WTC11 (cell line): ENCODE measurements at regions not wholly inside any gene's neighbourhood (a gene's known extent, or its start where the extent isn't known, plus 50 kb on each side); places are given as distances from the start of the nearest gene placed in this dataset.

Experiments used
- ATAC-seq: fragments of 200-7000 bp; cut with Tn5 transposase; 2 replicates; pipeline ENCODE4 v1.10.0; 2021; ENCODE audit warnings: mild to moderate bottlenecking, moderate library complexity
- CTCF ChIA-PET: fragments of 300-600 bp; sonication (Branson Sonifier 250); formaldehyde crosslinking; loops from one replicate; lab custom pipeline; 2021; ENCODE audit warnings: antibody characterized with exemption; lab: Charles Lee
- POLR2A ChIA-PET: fragments of 350-600 bp; sonication (Branson Sonifier 250); formaldehyde crosslinking; loops from one replicate; lab custom pipeline; 2021; ENCODE audit warnings: antibody characterized with exemption; lab: Charles Lee
- DNase-seq: peaks from one replicate; pipeline ENCODE4 v3.0.0; 2021; ENCODE audit warnings: low spot score
- H3K27ac Mint-ChIP-seq: 2 replicates; pipeline ENCODE4 v1.8.0; 2021; ENCODE audit warnings: mixed read lengths
- H3K27me3 Mint-ChIP-seq: 2 replicates; pipeline ENCODE4 v1.8.0; 2021; ENCODE audit warnings: low read depth, mild to moderate bottlenecking, moderate library complexity, mixed read lengths
- H3K36me3 Mint-ChIP-seq: 2 replicates; pipeline ENCODE4 v1.8.0; 2021; ENCODE audit warnings: mixed read lengths
- H3K4me1 Mint-ChIP-seq: 2 replicates; pipeline ENCODE4 v1.8.0; 2022; ENCODE audit warnings: mixed read lengths
- H3K4me3 Mint-ChIP-seq: 2 replicates; pipeline ENCODE4 v1.8.0; 2021; ENCODE audit warnings: mild to moderate bottlenecking, moderate library complexity, mixed read lengths
- H3K9me3 Mint-ChIP-seq: 2 replicates; pipeline ENCODE4 v1.8.0; 2021; ENCODE audit warnings: mixed read lengths
- ATF1 ChIP-seq: sonication (generic); formaldehyde crosslinking; IDR thresholded peaks from 2 replicates; pipeline ENCODE4 v1.8.1; 2023; ENCODE audit warnings: mild to moderate bottlenecking, moderate library complexity, missing genetic modification reagents
- CREM ChIP-seq: sonication (generic); formaldehyde crosslinking; IDR thresholded peaks from 2 replicates; pipeline ENCODE4 v1.8.1; 2022; ENCODE audit warnings: mild to moderate bottlenecking, missing genetic modification reagents, moderate library complexity
- ERG ChIP-seq: fragments of 250-450 bp; sonication (Bioruptor Pico); IDR thresholded peaks from 2 replicates; pipeline ENCODE4 v1.8.0; 2021; ENCODE audit warnings: mild to moderate bottlenecking
- ESRRA ChIP-seq: sonication (generic); formaldehyde crosslinking; IDR thresholded peaks from 2 replicates; pipeline ENCODE4 v1.8.1; 2022; ENCODE audit warnings: mild to moderate bottlenecking, missing genetic modification reagents, borderline replicate concordance
- GRHL2 ChIP-seq: fragments of 250-450 bp; sonication (Bioruptor Pico); IDR thresholded peaks from 2 replicates; pipeline ENCODE4 v1.8.0; 2022; ENCODE audit warnings: mild to moderate bottlenecking, moderate library complexity; ENCODE audit not compliant: insufficient replicate concordance, severe bottlenecking
- HMGA2 ChIP-seq: fragments of 250-450 bp; sonication (Bioruptor Pico); IDR thresholded peaks from 2 replicates; pipeline ENCODE4 v1.4.0; 2021; ENCODE audit warnings: mild to moderate bottlenecking, moderate library complexity
- JAZF1 ChIP-seq: fragments of 250-450 bp; sonication (Bioruptor Pico); IDR thresholded peaks from 2 replicates; pipeline ENCODE4 v1.9.0; 2021; ENCODE audit warnings: moderate library complexity, mild to moderate bottlenecking, inconsistent platforms
- KAT7 ChIP-seq: sonication (generic); formaldehyde crosslinking; IDR thresholded peaks from 2 replicates; pipeline ENCODE4 v1.8.1; 2023; ENCODE audit warnings: missing genetic modification reagents, mild to moderate bottlenecking, borderline replicate concordance
- NR3C1 ChIP-seq: sonication (generic); formaldehyde crosslinking; conservative IDR thresholded peaks from 2 replicates; pipeline ENCODE4 v1.8.1; 2023; ENCODE audit warnings: low read depth, mild to moderate bottlenecking, missing genetic modification reagents
- PREB ChIP-seq: sonication (generic); formaldehyde crosslinking; IDR thresholded peaks from 2 replicates; pipeline ENCODE4 v1.8.1; 2022; ENCODE audit warnings: mild to moderate bottlenecking, missing genetic modification reagents, moderate library complexity, borderline replicate concordance
- SMAD4 ChIP-seq: sonication (generic); formaldehyde crosslinking; IDR thresholded peaks from 2 replicates; pipeline ENCODE4 v1.8.0; 2022; ENCODE audit warnings: mild to moderate bottlenecking, missing genetic modification reagents
- TEAD1 ChIP-seq: sonication (generic); formaldehyde crosslinking; IDR thresholded peaks from 2 replicates; pipeline ENCODE4 v1.8.0; 2022; ENCODE audit warnings: mild to moderate bottlenecking, missing genetic modification reagents
- USF1 ChIP-seq: sonication (generic); formaldehyde crosslinking; IDR thresholded peaks from 2 replicates; pipeline ENCODE4 v1.8.0; 2022; ENCODE audit warnings: mild to moderate bottlenecking, missing genetic modification reagents
- ZNF671 ChIP-seq: fragments of 250-450 bp; sonication (Bioruptor Pico); IDR thresholded peaks from 2 replicates; pipeline ENCODE4 v1.8.0; 2021; ENCODE audit warnings: mild to moderate bottlenecking
- TF ChIP-seq, protein P1 (sequence below): fragments of 250-450 bp; sonication (Bioruptor Pico); IDR thresholded peaks from 2 replicates; pipeline ENCODE4 v2.1.2; 2022; ENCODE audit warnings: mild to moderate bottlenecking, moderate library complexity
- TF ChIP-seq, protein P2 (sequence below): fragments of 250-450 bp; sonication (Bioruptor Pico); IDR thresholded peaks from 2 replicates; pipeline ENCODE4 v1.9.0; 2021; ENCODE audit warnings: mild to moderate bottlenecking

GRCh38 chr2:142602418-142602989, 275.0 kb upstream of the KYNU start (continued):
- TF ChIP-seq, protein P1, sequence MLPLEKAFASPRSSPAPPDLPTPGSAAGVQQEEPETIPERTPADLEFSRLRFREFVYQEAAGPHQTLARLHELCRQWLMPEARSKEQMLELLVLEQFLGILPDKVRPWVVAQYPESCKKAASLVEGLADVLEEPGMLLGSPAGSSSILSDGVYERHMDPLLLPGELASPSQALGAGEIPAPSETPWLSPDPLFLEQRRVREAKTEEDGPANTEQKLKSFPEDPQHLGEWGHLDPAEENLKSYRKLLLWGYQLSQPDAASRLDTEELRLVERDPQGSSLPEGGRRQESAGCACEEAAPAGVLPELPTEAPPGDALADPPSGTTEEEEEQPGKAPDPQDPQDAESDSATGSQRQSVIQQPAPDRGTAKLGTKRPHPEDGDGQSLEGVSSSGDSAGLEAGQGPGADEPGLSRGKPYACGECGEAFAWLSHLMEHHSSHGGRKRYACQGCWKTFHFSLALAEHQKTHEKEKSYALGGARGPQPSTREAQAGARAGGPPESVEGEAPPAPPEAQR (CRISPR knock-in tag): no peak

- Mint-ChIP-seq H3K9me3 (no peaks in the 10 kb centered on the region), H3K27ac (no peak overlapping the region), H3K36me3 (no peaks in the 10 kb centered on the region), H3K4me3 (no peak overlapping the region), H3K27me3 (no peaks in the 10 kb centered on the region), H3K4me1 (no peaks in the 10 kb centered on the region)
- ATAC-seq (no peak), DNase-seq (no peak)
- ChIA-PET POLR2A (no interaction called here), CTCF (interaction anchor here (1.1 kb wide), 1 partner anchor 421 kb away, joined by 3 read pairs; no protein-coding TSS in a partner anchor)
- TF ChIP-seq USF1 (CRISPR knock-in tag) (no peak), HMGA2 (CRISPR knock-in tag) (no peak)
These were observed 275.7 kb upstream of the KYNU start for GRCh38 chr2:142601794-142602193.

DNA sequence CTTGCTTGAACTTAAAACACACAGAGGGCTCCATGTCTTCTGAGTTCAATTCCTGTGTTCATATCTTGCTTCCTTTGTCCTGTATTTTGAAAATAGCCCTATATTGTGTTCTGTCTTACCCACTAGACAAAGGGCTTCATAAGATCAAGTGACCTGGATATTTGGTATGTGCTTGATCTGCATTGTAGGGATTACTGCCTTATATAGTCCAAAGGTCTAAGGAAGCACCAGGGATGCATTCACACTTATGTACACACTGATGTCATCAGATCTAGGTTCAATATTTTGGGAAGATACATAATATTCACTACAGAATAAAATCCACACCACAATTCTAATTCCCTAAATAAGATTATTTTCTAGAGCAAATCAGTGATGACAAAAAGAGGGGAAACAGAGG, 278.0 kb upstream of the KYNU start:
- POLR2A ChIA-PET: no interaction called here
- no peak overlapping the region for H3K4me3 Mint-ChIP-seq
- H3K27ac Mint-ChIP-seq: no peak overlapping the region
- H3K27me3 Mint-ChIP-seq: no peaks in the 10 kb centered on the region
- no peaks in the 10 kb centered on the region for H3K4me1 Mint-ChIP-seq
- H3K36me3 Mint-ChIP-seq: no peaks in the 10 kb centered on the region
- TF ChIP-seq NR3C1 (CRISPR knock-in tag) (no peak), ESRRA (CRISPR knock-in tag) (no peak), JAZF1 (CRISPR knock-in tag) (no peak), ZNF671 (no peak), KAT7 (no peak), GRHL2 (CRISPR knock-in tag) (no peak), USF1 (CRISPR knock-in tag) (no peak), CREM (CRISPR knock-in tag) (no peak), TEAD1 (CRISPR knock-in tag) (no peak), SMAD4 (CRISPR knock-in tag) (no peak), ATF1 (CRISPR knock-in tag) (no peak), PREB (CRISPR knock-in tag) (no peak), ERG (CRISPR knock-in tag) (no peak)
- TF ChIP-seq, protein P2, sequence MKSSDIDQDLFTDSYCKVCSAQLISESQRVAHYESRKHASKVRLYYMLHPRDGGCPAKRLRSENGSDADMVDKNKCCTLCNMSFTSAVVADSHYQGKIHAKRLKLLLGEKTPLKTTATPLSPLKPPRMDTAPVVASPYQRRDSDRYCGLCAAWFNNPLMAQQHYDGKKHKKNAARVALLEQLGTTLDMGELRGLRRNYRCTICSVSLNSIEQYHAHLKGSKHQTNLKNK (CRISPR knock-in tag): no peak
- no peak for DNase-seq
- no peak for ATAC-seq
- CTCF ChIA-PET: no interaction called here
- H3K9me3 Mint-ChIP-seq: no peaks in the 10 kb centered on the region
